ENCODE measurements at regions not wholly inside any gene's neighbourhood (a gene's known extent, or its start where the extent isn't known, plus 50 kb on each side); places are given as distances from the start of the nearest gene placed in this dataset.

- no peak for TF ChIP-seq POLR2A (IDR thresholded peaks at IDR 0.05)
- TF ChIP-seq CTCF (IDR thresholded peaks at IDR 0.05) = no peak
Measured at GRCh38 chr16:17018585-17018939, 452.2 kb downstream of the XYLT1 start.
